B cell (primary cell): ENCODE measurements at regions not wholly inside any gene's neighbourhood (a gene's known extent, or its start where the extent isn't known, plus 50 kb on each side); places are given as distances from the start of the nearest gene placed in this dataset.

Source experiments
- ATAC-seq: fragments of 200-7000 bp; cut with Tn5 transposase; one replicate; pipeline ENCODE4 v1.10.0; 2021; ENCODE audit warnings: low read depth, mild to moderate bottlenecking, moderate number of reproducible peaks, moderate library complexity
- CTCF ChIA-PET: fragments of 350-600 bp; sonication (Branson Sonifier 250); formaldehyde crosslinking; loops from one replicate; lab custom pipeline; 2021; ENCODE audit warnings: antibody characterized with exemption, inconsistent platforms; lab: Charles Lee
- POLR2A ChIA-PET: fragments of 350-600 bp; sonication (Branson Sonifier 250); formaldehyde crosslinking; loops from one replicate; lab custom pipeline; 2021; ENCODE audit warnings: antibody characterized with exemption; lab: Charles Lee
- DNase-seq: peaks from one replicate; pipeline ENCODE4 v3.0.0; 2013
- H2AFZ ChIP-seq: 2 replicates; pipeline ENCODE4 v1.6.1; 2012; ENCODE audit warnings: mild to moderate bottlenecking, low read depth, low read length; ENCODE audit not compliant: insufficient read depth, poor library complexity, severe bottlenecking
- H3K27ac ChIP-seq, 2 donors: 1 replicate in 1 of 2; 2 replicates in 1 of 2; pipeline ENCODE4 v1.5.1; 2012 to 2013; ENCODE audit warnings: low read length in 2 of 2, mild to moderate bottlenecking in 2 of 2, moderate library complexity in 1 of 2
- H3K27me3 ChIP-seq, 4 experiments: fragments of 200-600 bp in 1 of 4; sonication (generic) in 1 of 4; replicated peaks in 1 of 4; 1 replicate in 2 of 4; 2 replicates in 2 of 4; pipeline versions ENCODE4 v1.6.1 to v1.7.0; 2013 to 2016; ENCODE audit warnings: low read length in 3 of 4, mild to moderate bottlenecking in 2 of 4, mixed read lengths in 1 of 4, moderate library complexity in 1 of 4; ENCODE audit not compliant: insufficient read depth in 4 of 4, control insufficient read depth in 3 of 4; ENCODE audit errors: control extremely low read depth in 1 of 4
- H3K36me3 ChIP-seq, 2 experiments: replicated peaks in 1 of 2; 1 replicate in 1 of 2; 2 replicates in 1 of 2; pipeline versions ENCODE4 v1.6.1 to v1.7.1; 2013; ENCODE audit warnings: low read length in 1 of 2; ENCODE audit not compliant: insufficient read depth in 2 of 2, control insufficient read depth in 1 of 2; ENCODE audit errors: control extremely low read depth in 1 of 2, extremely low read depth in 1 of 2
- H3K4me1 ChIP-seq, 2 donors: fragments of 200-600 bp in 1 of 2; sonication (generic) in 1 of 2; 1 replicate in 1 of 2; 2 replicates in 1 of 2; pipeline versions ENCODE4 v1.5.1 to v1.6.1; 2013 to 2017; ENCODE audit warnings: low read length in 2 of 2; ENCODE audit not compliant: control insufficient read depth in 2 of 2, insufficient read depth in 2 of 2
- H3K4me2 ChIP-seq: replicated peaks from 2 replicates; pipeline ENCODE3; 2012; ENCODE audit warnings: mild to moderate bottlenecking, low read depth, low read length; ENCODE audit not compliant: poor library complexity, severe bottlenecking
- H3K4me3 ChIP-seq, 5 experiments: fragments of 200-600 bp in 1 of 5; sonication (generic) in 1 of 5; 1 replicate in 3 of 5; 2 replicates in 2 of 5; pipeline versions ENCODE4 v1.5.1 to v1.7.0; 2011 to 2016; ENCODE audit warnings: low read length in 4 of 5, mild to moderate bottlenecking in 4 of 5, low read depth in 2 of 5, control low read depth in 1 of 5, moderate library complexity in 1 of 5; ENCODE audit not compliant: insufficient read depth in 1 of 5; ENCODE audit errors: control extremely low read depth in 1 of 5, extremely low read depth in 1 of 5
- H3K79me2 ChIP-seq: fragments of 200-600 bp; sonication (generic); one replicate; pipeline ENCODE4 v1.6.0; 2016; ENCODE audit warnings: low read length; ENCODE audit not compliant: control insufficient read depth, insufficient read depth
- H3K9ac ChIP-seq: fragments of 200-600 bp; sonication (generic); 2 replicates; pipeline ENCODE4 v1.6.1; 2017; ENCODE audit warnings: mild to moderate bottlenecking, low read length, moderate library complexity
- H3K9me3 ChIP-seq, 3 donors: one replicate each; pipeline versions ENCODE4 v1.6.1 to v1.7.1; 2013; ENCODE audit warnings: low read length in 2 of 3; ENCODE audit not compliant: control insufficient read depth in 2 of 3, insufficient read depth in 1 of 3; ENCODE audit errors: control extremely low read depth in 1 of 3
- H4K20me1 ChIP-seq: 2 replicates; pipeline ENCODE4 v1.6.0; 2012; ENCODE audit warnings: mild to moderate bottlenecking, low read length; ENCODE audit not compliant: insufficient read depth, control insufficient read depth, poor library complexity, severe bottlenecking
- H3K27ac Mint-ChIP-seq: one replicate; pipeline ENCODE4 v1.8.0; 2021; ENCODE audit warnings: mixed read lengths
- H3K27me3 Mint-ChIP-seq: one replicate; pipeline ENCODE4 v1.8.0; 2021; ENCODE audit warnings: mixed read lengths
- H3K4me1 Mint-ChIP-seq: one replicate; pipeline ENCODE4 v1.8.0; 2021; ENCODE audit warnings: mixed read lengths
- H3K4me3 Mint-ChIP-seq: one replicate; pipeline ENCODE4 v1.8.0; 2021; ENCODE audit warnings: mixed read lengths
- H3K9me3 Mint-ChIP-seq: one replicate; pipeline ENCODE4 v1.8.0; 2022; ENCODE audit warnings: mixed read lengths; ENCODE audit not compliant: insufficient read depth
- CTCF ChIP-seq: fragments of 200-600 bp; IDR thresholded peaks from one replicate; pipeline ENCODE4 v1.8.0; 2022; ENCODE audit warnings: antibody characterized with exemption, mild to moderate bottlenecking
- EZH2 ChIP-seq: IDR thresholded peaks from 2 replicates; pipeline ENCODE4 v1.6.1; 2012; ENCODE audit warnings: borderline replicate concordance, low read depth, mild to moderate bottlenecking, moderate library complexity, low read length; ENCODE audit not compliant: insufficient read depth, poor library complexity, severe bottlenecking
- WGBS: methylation state at CpG from one replicate; pipeline ENCODE4 v1.1.5; 2013; ENCODE audit warnings: missing lambda C conversion rate; ENCODE audit not compliant: insufficient coverage; 5-methylcytosine and 5-hydroxymethylcytosine counted together
- intact Hi-C: fragments of 100-400 bp; cut with micrococcal nuclease; formaldehyde crosslinking; loops from one replicate; pipeline ENCODE4 v1.10.0; 2022

GRCh38 chr5:12177225-12177624 is 273.0 kb upstream of the CTNND2 start:
- H3K9me3 Mint-ChIP-seq: peaks cover 2% of the 10 kb centered on the region
- no peak overlapping the region for H3K4me3 Mint-ChIP-seq
- Histone ChIP-seq H3K4me3 (no peak overlapping the region), H2AFZ (no peak overlapping the region), H3K27me3 (no peaks in the 10 kb centered on the region), H3K9ac (no peak overlapping the region), H3K79me2 (no peaks in the 10 kb centered on the region), H3K9me3 (no peaks in the 10 kb centered on the region), H3K4me2 (no peak overlapping the region), H3K36me3 (no peaks in the 10 kb centered on the region), H3K4me1 (no peaks in the 10 kb centered on the region), H4K20me1 (no peaks in the 10 kb centered on the region), H3K27ac (no peak overlapping the region)
- no peaks in the 10 kb centered on the region for H3K27me3 Mint-ChIP-seq
- no peaks in the 10 kb centered on the region for H3K4me1 Mint-ChIP-seq
- no peak overlapping the region for H3K27ac Mint-ChIP-seq
- no peak for DNase-seq
- intact Hi-C loops: no loop called here
- TF ChIP-seq CTCF: no peak
- TF ChIP-seq EZH2: no peak
- POLR2A ChIA-PET: no interaction called here
- CTCF ChIA-PET: no interaction called here
- no peak for ATAC-seq

DNA sequence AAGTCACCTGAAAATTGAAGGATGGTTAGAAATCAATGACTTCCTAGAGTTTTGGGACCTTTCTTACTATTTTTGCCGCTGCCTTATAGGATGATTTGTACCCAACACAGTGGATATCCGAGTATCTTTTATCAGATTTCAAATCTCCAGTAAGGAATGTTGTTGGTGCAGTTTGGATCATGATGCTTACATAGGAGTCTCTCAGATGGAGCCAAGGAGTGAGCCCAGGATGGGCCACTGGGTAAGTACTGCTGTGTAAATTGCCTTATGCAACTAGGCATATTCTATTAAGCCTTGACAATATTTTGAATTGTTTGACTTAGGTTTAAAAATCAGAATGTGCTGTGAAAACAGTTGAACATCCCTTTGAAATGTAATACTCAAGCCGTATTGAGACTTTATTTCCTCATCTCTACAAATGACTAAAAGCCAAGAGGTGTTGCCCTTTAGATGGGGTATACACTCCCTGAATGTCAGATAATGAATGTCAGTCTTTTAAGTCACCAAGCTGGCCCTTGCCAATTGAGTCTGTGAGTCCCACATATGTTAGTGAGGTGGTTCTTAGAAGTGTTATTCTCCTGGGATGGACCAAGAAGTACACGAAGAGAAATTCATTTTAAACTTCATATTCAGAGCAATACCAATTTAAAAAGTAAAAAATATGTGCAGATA is 271.8 kb upstream of the CTNND2 start:
- intact Hi-C loops: no loop called here
- Mint-ChIP-seq H3K4me1 (no peaks in the 10 kb centered on the region), H3K27me3 (no peaks in the 10 kb centered on the region), H3K9me3 (peaks cover 2% of the 10 kb centered on the region), H3K4me3 (no peak overlapping the region), H3K27ac (no peak overlapping the region)
- Histone ChIP-seq H3K4me2 (no peak overlapping the region), H3K9ac (no peak overlapping the region), H3K4me1 (no peaks in the 10 kb centered on the region), H3K4me3 (no peak overlapping the region), H3K36me3 (no peaks in the 10 kb centered on the region), H3K79me2 (no peaks in the 10 kb centered on the region), H2AFZ (no peak overlapping the region), H3K27me3 (no peaks in the 10 kb centered on the region), H4K20me1 (no peaks in the 10 kb centered on the region), H3K9me3 (no peaks in the 10 kb centered on the region), H3K27ac (no peak overlapping the region)
- CTCF ChIA-PET: no interaction called here
- 100% methylated on average over 1 of the region's 4 CpGs for WGBS
- ATAC-seq (no peak), DNase-seq (no peak)
- POLR2A ChIA-PET: no interaction called here
- no peak for TF ChIP-seq EZH2
- TF ChIP-seq CTCF: no peak
